Neural progenitor cell (in vitro differentiated cells): ENCODE measurements at regions not wholly inside any gene's neighbourhood (a gene's known extent, or its start where the extent isn't known, plus 50 kb on each side); places are given as distances from the start of the nearest gene placed in this dataset.

ENCODE experiments used
- DNase-seq: peaks from one replicate; pipeline ENCODE4 v3.0.0-alpha.2; 2016; ENCODE audit warnings: low spot score
- H2AFZ ChIP-seq: fragments of 200-600 bp; sonication (generic); replicated peaks from 2 replicates; pipeline ENCODE4 v1.6.1; 2016; ENCODE audit warnings: antibody characterized with exemption
- H3F3A ChIP-seq: fragments of 200-600 bp; sonication (generic); 2 replicates; pipeline ENCODE4 v1.6.1; 2016; ENCODE audit warnings: antibody characterized with exemption, low read depth
- H3K27ac ChIP-seq: fragments of 200-600 bp; sonication (generic); 2 replicates; pipeline ENCODE4 v1.5.1; 2016; ENCODE audit warnings: mild to moderate bottlenecking
- H3K27me3 ChIP-seq: fragments of 200-600 bp; sonication (generic); 2 replicates; pipeline ENCODE4 v1.6.1; 2016; ENCODE audit warnings: mild to moderate bottlenecking, moderate library complexity
- H3K36me3 ChIP-seq: fragments of 200-600 bp; sonication (generic); 2 replicates; pipeline ENCODE4 v1.5.1; 2016
- H3K4me1 ChIP-seq: fragments of 200-600 bp; sonication (generic); 2 replicates; pipeline ENCODE4 v1.6.1; 2016; ENCODE audit warnings: mixed run types
- H3K4me2 ChIP-seq: fragments of 200-600 bp; sonication (generic); 2 replicates; pipeline ENCODE4 v1.6.1; 2016
- H3K4me3 ChIP-seq: fragments of 200-600 bp; sonication (generic); 2 replicates; pipeline ENCODE4 v1.5.1; 2016
- H3K79me2 ChIP-seq: fragments of 200-600 bp; sonication (generic); 2 replicates; pipeline ENCODE4 v1.6.1; 2016; ENCODE audit warnings: low read depth
- H3K9ac ChIP-seq: fragments of 200-600 bp; sonication (generic); 2 replicates; pipeline ENCODE4 v1.6.1; 2016
- H3K9me3 ChIP-seq: fragments of 200-600 bp; sonication (generic); 2 replicates; pipeline ENCODE4 v1.5.1; 2016; ENCODE audit warnings: low read depth
- H4K20me1 ChIP-seq: fragments of 200-600 bp; sonication (generic); 2 replicates; pipeline ENCODE4 v1.6.1; 2016; ENCODE audit warnings: low read depth
- H3K27ac Mint-ChIP-seq: 3 replicates; pipeline ENCODE4 v1.8.0; 2021; ENCODE audit warnings: mixed read lengths
- H3K27me3 Mint-ChIP-seq: 2 replicates; pipeline ENCODE4 v1.8.0; 2022; ENCODE audit warnings: low read depth, mild to moderate bottlenecking, inconsistent platforms, moderate library complexity, mixed read lengths; ENCODE audit not compliant: insufficient read depth
- H3K36me3 Mint-ChIP-seq: 3 replicates; pipeline ENCODE4 v1.8.0; 2021; ENCODE audit warnings: mixed read lengths
- H3K4me1 Mint-ChIP-seq: 3 replicates; pipeline ENCODE4 v1.8.0; 2021; ENCODE audit warnings: mixed read lengths
- H3K4me3 Mint-ChIP-seq: 3 replicates; pipeline ENCODE4 v1.8.0; 2021; ENCODE audit warnings: mild to moderate bottlenecking, moderate library complexity, mixed read lengths
- H3K9me3 Mint-ChIP-seq: 3 replicates; pipeline ENCODE4 v1.8.0; 2020; ENCODE audit warnings: mixed read lengths
- CTCF ChIP-seq: fragments of 200-600 bp; sonication (generic); IDR thresholded peaks from 2 replicates; pipeline ENCODE4 v1.5.1; 2017; ENCODE audit warnings: antibody characterized with exemption, mild to moderate bottlenecking
- EZH2 ChIP-seq: fragments of 200-600 bp; sonication (generic); IDR thresholded peaks from 2 replicates; pipeline ENCODE4 v1.6.1; 2017; ENCODE audit warnings: antibody characterized with exemption, mild to moderate bottlenecking, moderate library complexity
- EZH2phosphoT487 ChIP-seq: fragments of 200-600 bp; sonication (generic); IDR thresholded peaks from 2 replicates; pipeline ENCODE4 v1.6.1; 2017; ENCODE audit warnings: antibody characterized with exemption

- Mint-ChIP-seq H3K9me3 (peaks cover 2% of the 10 kb centered on the region), H3K36me3 (no peaks in the 10 kb centered on the region), H3K4me1 (peaks cover 4% of the 10 kb centered on the region), H3K27ac (peak overlapping the region; percentile 30), H3K27me3 (peaks cover 7% of the 10 kb centered on the region), H3K4me3 (no peak overlapping the region)
- Histone ChIP-seq H3K36me3 (no peaks in the 10 kb centered on the region), H3F3A (no peaks in the 10 kb centered on the region), H2AFZ (no peak overlapping the region), H3K4me2 (no peak overlapping the region), H3K9ac (no peak overlapping the region), H3K4me1 (no peaks in the 10 kb centered on the region), H3K27ac (no peak overlapping the region), H3K27me3 (no peaks in the 10 kb centered on the region), H3K79me2 (no peaks in the 10 kb centered on the region), H3K9me3 (no peaks in the 10 kb centered on the region), H4K20me1 (no peaks in the 10 kb centered on the region), H3K4me3 (no peak overlapping the region)
- DNase-seq, result no peak
- TF ChIP-seq EZH2phosphoT487 (no peak), CTCF (no peak), EZH2 (no peak)
These were observed 59.1 kb upstream of the MPEG1 start for GRCh38 chr11:59271811-59272327.

- Histone ChIP-seq H3K4me2 (no peak overlapping the region), H3K4me1 (no peaks in the 10 kb centered on the region), H3K27me3 (no peaks in the 10 kb centered on the region), H2AFZ (no peak overlapping the region), H3K27ac (no peak overlapping the region), H3K9ac (no peak overlapping the region), H3F3A (no peaks in the 10 kb centered on the region), H3K36me3 (no peaks in the 10 kb centered on the region), H3K79me2 (no peaks in the 10 kb centered on the region), H3K9me3 (no peaks in the 10 kb centered on the region), H3K4me3 (no peak overlapping the region), H4K20me1 (no peaks in the 10 kb centered on the region)
- Mint-ChIP-seq H3K27ac (no peak overlapping the region), H3K36me3 (no peaks in the 10 kb centered on the region), H3K4me1 (peaks cover 6% of the 10 kb centered on the region), H3K9me3 (peaks cover 2% of the 10 kb centered on the region), H3K27me3 (peaks cover 7% of the 10 kb centered on the region), H3K4me3 (no peak overlapping the region)
- no peak for DNase-seq
- TF ChIP-seq EZH2 (no peak), EZH2phosphoT487 (no peak), CTCF (no peak)
These were observed 58.6 kb upstream of the MPEG1 start for GRCh38 chr11:59271247-59271755.

DNA sequence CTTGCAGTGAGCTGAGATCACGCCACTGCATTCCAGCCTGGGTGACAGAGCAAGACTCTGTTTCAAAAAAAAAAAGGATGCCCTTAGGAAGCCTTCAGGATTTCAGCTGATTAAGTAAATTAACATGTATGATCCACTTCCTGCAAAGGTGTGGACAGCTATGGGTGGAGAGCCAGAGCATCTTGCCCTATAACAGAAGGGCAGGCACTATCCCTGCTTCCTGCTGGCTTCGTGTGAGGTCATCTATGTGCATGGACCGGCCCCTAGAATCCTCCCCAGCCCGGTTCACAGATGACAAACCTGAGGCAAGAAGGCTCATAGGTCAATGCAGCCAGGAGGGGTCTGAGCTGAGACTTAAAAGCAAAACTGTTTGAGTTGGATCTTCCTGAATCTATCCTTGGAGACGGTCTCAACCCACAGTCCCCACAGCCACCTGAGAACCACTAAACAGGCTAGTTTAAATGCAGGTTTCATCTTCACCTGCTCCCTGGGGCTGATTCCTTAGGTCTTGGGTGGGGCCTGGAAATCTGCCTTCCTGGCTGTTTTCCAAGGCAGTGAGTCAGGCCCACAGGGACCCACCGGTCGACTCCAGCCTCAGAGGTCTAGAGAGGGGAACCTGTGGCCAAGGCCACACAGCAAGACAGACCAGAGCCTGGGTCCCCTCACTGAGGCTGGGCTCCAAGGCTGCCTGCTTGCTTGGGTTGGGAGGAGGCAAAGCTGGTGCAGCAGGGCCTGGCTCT lies 55.2 kb upstream of the MPEG1 start:
- Histone ChIP-seq H3K4me2 (no peak overlapping the region), H3K36me3 (no peaks in the 10 kb centered on the region), H2AFZ (no peak overlapping the region), H3K27me3 (no peaks in the 10 kb centered on the region), H3K9ac (no peak overlapping the region), H3K4me3 (no peak overlapping the region), H3F3A (no peaks in the 10 kb centered on the region), H3K4me1 (no peaks in the 10 kb centered on the region), H3K79me2 (no peaks in the 10 kb centered on the region), H3K9me3 (no peaks in the 10 kb centered on the region), H3K27ac (no peak overlapping the region), H4K20me1 (no peaks in the 10 kb centered on the region)
- TF ChIP-seq CTCF (no peak), EZH2phosphoT487 (no peak), EZH2 (no peak)
- Mint-ChIP-seq H3K27me3 (peaks cover 7% of the 10 kb centered on the region), H3K4me1 (peaks cover 6% of the 10 kb centered on the region), H3K36me3 (no peaks in the 10 kb centered on the region), H3K27ac (no peak overlapping the region), H3K9me3 (peaks cover 2% of the 10 kb centered on the region), H3K4me3 (no peak overlapping the region)
- no peak for DNase-seq
